Right lobe of liver (tissue), 6 donors: ENCODE measurements at regions not wholly inside any gene's neighbourhood (a gene's known extent, or its start where the extent isn't known, plus 50 kb on each side); places are given as distances from the start of the nearest gene placed in this dataset.

ENCODE experiments used
- ATAC-seq, 4 donors: fragments of 200-7000 bp; cut with Tn5 transposase; one replicate each; pipeline ENCODE4 v1.9.1; 2020; ENCODE audit warnings: mild to moderate bottlenecking in 4 of 4, moderate library complexity in 4 of 4
- DNase-seq, 3 donors: peaks; one replicate each; pipeline ENCODE4 v3.0.0-alpha.2; 2020
- H3K27ac ChIP-seq, 3 donors: fragments of 200-600 bp; one replicate each; pipeline ENCODE4 v1.8.0; 2022
- H3K27me3 ChIP-seq, 2 donors: fragments of 200-600 bp; one replicate each; pipeline ENCODE4 v1.8.0; 2022
- H3K36me3 ChIP-seq, 4 donors: fragments of 200-600 bp; sonication (generic) in 1 of 4; one replicate each; pipeline versions ENCODE4 v1.5.1 to v1.8.0; 2017 to 2022; ENCODE audit warnings: control low read depth in 1 of 4
- H3K4me1 ChIP-seq, 4 donors: fragments of 200-600 bp; sonication (generic) in 1 of 4; one replicate each; pipeline versions ENCODE4 v1.5.1 to v1.8.0; 2017 to 2022; ENCODE audit warnings: control low read depth in 1 of 4
- H3K4me3 ChIP-seq, 3 donors: fragments of 200-600 bp; one replicate each; pipeline ENCODE4 v1.8.0; 2022
- H3K9me3 ChIP-seq, 4 donors: fragments of 200-600 bp; sonication (generic) in 1 of 4; one replicate each; pipeline versions ENCODE4 v1.5.1 to v1.8.0; 2017 to 2022; ENCODE audit warnings: control low read depth in 1 of 4
- POLR2A ChIP-seq: fragments of 450-650 bp; IDR thresholded peaks from one replicate; pipeline ENCODE4 v1.6.1; 2017; ENCODE audit warnings: antibody characterized with exemption, mild to moderate bottlenecking
- WGBS: methylation state at CpG from one replicate; pipeline ENCODE4 v1.1.6; 2018; ENCODE audit warnings: low coverage, low lambda C conversion rate; ENCODE audit not compliant: insufficient coverage; ENCODE audit errors: missing lambda C conversion rate; 5-methylcytosine and 5-hydroxymethylcytosine counted together
- intact Hi-C, 2 donors: fragments of 100-400 bp; cut with DNase I; formaldehyde crosslinking; loops; one replicate each; pipeline versions ENCODE4 v1.11.2 to v1.14.1; 2022
- TF ChIP-seq, protein P1 (sequence below), 4 donors: fragments of 200-600 bp in 3 of 4; fragments of 450-650 bp in 1 of 4; IDR thresholded peaks; one replicate each; pipeline versions ENCODE4 v1.5.1 to v1.8.0; 2016 to 2022; ENCODE audit warnings: antibody characterized with exemption in 4 of 4, mild to moderate bottlenecking in 2 of 4
- donor health status: DM: no; HTN: yes; CAD: no.
- donor health status: DM: no; HTN: no; CAD: no.
- donor health status: DM: no; HTN: no; CAD: no.
- donor health status: DM: no; HTN: yes; CAD: no.
- donor health status: DM: no; HTN: yes; CAD: no.

- WGBS = 86% methylated on average over 1 of the region's 1 CpG
- intact Hi-C loops = no loop called here
- DNase-seq = no peak
These were observed 150.2 kb upstream of the AGR3 start for GRCh38 chr7:17031906-17032551.

GRCh38 chr7:17033245-17033644, 151.5 kb upstream of the AGR3 start:
- WGBS = 72% methylated on average over 4 of the region's 4 CpGs
- Histone ChIP-seq H3K27ac (no peak overlapping the region), H3K27me3 (no peaks in the 10 kb centered on the region), H3K4me3 (no peak overlapping the region), H3K4me1 (peaks cover 0 to 2% (median 0%) of the 10 kb centered on the region in 4 donors), H3K36me3 (no peaks in the 10 kb centered on the region), H3K9me3 (no peaks in the 10 kb centered on the region)
- DNase-seq = peak in 1 of 3 donors; percentile 53
- TF ChIP-seq, protein P1, sequence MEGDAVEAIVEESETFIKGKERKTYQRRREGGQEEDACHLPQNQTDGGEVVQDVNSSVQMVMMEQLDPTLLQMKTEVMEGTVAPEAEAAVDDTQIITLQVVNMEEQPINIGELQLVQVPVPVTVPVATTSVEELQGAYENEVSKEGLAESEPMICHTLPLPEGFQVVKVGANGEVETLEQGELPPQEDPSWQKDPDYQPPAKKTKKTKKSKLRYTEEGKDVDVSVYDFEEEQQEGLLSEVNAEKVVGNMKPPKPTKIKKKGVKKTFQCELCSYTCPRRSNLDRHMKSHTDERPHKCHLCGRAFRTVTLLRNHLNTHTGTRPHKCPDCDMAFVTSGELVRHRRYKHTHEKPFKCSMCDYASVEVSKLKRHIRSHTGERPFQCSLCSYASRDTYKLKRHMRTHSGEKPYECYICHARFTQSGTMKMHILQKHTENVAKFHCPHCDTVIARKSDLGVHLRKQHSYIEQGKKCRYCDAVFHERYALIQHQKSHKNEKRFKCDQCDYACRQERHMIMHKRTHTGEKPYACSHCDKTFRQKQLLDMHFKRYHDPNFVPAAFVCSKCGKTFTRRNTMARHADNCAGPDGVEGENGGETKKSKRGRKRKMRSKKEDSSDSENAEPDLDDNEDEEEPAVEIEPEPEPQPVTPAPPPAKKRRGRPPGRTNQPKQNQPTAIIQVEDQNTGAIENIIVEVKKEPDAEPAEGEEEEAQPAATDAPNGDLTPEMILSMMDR (IDR thresholded peaks at IDR 0.05) = no peak
- no peak for TF ChIP-seq POLR2A
- intact Hi-C loops = no loop called here
- ATAC-seq = peak in 2 of 4 donors; percentile 14 to 44

More at GRCh38 chr7:17031906-17032551, 150.2 kb upstream of the AGR3 start:
- TF ChIP-seq, protein P1 (IDR thresholded peaks at IDR 0.05) = no peak
- TF ChIP-seq POLR2A = no peak
- Histone ChIP-seq H3K36me3 (no peaks in the 10 kb centered on the region), H3K27ac (no peak overlapping the region), H3K9me3 (no peaks in the 10 kb centered on the region), H3K4me1 (peaks cover 0 to 3% (median 0%) of the 10 kb centered on the region in 4 donors), H3K27me3 (no peaks in the 10 kb centered on the region), H3K4me3 (no peak overlapping the region)
- no peak for ATAC-seq

GRCh38 chr7:17036584-17036983, 154.8 kb upstream of the AGR3 start:
- peaks cover 0 to 17% (median 0%) of the 10 kb centered on the region in 4 donors for H3K4me1 ChIP-seq
- no peak overlapping the region for H3K27ac ChIP-seq
- H3K36me3 ChIP-seq = no peaks in the 10 kb centered on the region
- ATAC-seq (no peak), DNase-seq (no peak)
- no peaks in the 10 kb centered on the region for H3K9me3 ChIP-seq
- no peaks in the 10 kb centered on the region for H3K27me3 ChIP-seq
- intact Hi-C loops = no loop called here
- TF ChIP-seq, protein P1 (IDR thresholded peaks at IDR 0.05) = no peak
- no peak for TF ChIP-seq POLR2A
- no peak overlapping the region for H3K4me3 ChIP-seq
- 65% methylated on average over 2 of the region's 2 CpGs for WGBS

DNA sequence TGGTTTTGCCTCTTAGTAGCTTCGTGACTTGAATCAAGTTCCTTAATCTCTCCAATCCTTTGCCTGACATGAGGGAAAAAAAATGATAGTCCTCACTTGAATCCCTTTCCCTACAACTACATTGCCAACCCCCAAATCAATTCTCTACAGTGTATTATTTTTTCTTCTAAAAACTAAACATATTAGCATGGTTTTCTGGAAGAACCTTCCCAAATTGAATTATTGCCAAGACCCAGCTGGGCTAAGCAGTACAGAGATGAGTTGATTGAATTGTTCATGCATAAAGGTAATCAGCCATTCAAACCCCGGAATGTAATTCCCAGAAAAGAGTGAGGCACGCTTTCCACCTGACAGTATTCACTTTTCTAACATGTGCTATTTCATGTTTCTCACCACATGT, 155.6 kb upstream of the AGR3 start:
- intact Hi-C loops = no loop called here
- no peaks in the 10 kb centered on the region for H3K27me3 ChIP-seq

More for the DNA sequence above, 155.6 kb upstream of the AGR3 start:
- no peak for DNase-seq
- no peak overlapping the region for H3K27ac ChIP-seq
- TF ChIP-seq, protein P1 (IDR thresholded peaks at IDR 0.05) = no peak
- TF ChIP-seq POLR2A = no peak
- peaks cover 0 to 17% (median 0%) of the 10 kb centered on the region in 4 donors for H3K4me1 ChIP-seq
- WGBS = 84% methylated on average over 3 of the region's 3 CpGs
- no peaks in the 10 kb centered on the region for H3K36me3 ChIP-seq
- no peak overlapping the region for H3K4me3 ChIP-seq
- H3K9me3 ChIP-seq = no peaks in the 10 kb centered on the region
- ATAC-seq = no peak
